MV-4-11 (cell line): ENCODE measurements at regions not wholly inside any gene's neighbourhood (a gene's known extent, or its start where the extent isn't known, plus 50 kb on each side); places are given as distances from the start of the nearest gene placed in this dataset.
A peak's percentile ranks its signal among the peaks of the same experiment; 100 is the strongest.

Source experiments
- DNase-seq: peaks from one replicate; lab custom pipeline; 2025; lab: John Stamatoyannopoulos, UW

- DNase-seq: no peak
These were observed 50.5 kb upstream of the ZNF438 start for GRCh38 chr10:31081937-31082840.

GRCh38 chr10:31083765-31084184 is 52.1 kb upstream of the ZNF438 start:
- DNase-seq: peak; percentile 75

GRCh38 chr10:31087011-31087410 is 55.3 kb upstream of the ZNF438 start:
- DNase-seq: peak; percentile 36

DNA sequence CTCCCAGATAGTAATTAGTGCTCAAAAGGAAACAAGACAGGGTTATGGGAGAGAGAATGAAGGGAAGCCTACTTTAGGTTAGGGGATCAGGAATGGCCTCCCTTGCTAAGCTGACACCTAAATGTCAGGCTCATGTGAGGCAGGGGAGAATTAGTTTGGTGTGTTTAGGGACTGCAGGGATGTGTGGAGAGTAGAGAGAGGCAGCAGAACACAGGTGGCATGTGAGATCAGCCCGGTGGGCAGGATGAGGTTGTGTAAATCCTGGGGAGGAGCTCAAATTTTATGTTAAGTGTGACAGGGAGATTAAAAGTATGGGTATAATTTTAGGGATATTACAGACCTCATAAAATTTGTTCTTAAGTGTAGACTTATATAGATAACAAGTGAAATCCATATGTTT is 56.2 kb upstream of the ZNF438 start:
- no peak for DNase-seq

GRCh38 chr10:31090894-31091607 is 59.4 kb upstream of the ZNF438 start:
- no peak for DNase-seq

- no peak for DNase-seq
These were observed 64.3 kb upstream of the ZNF438 start for GRCh38 chr10:31095677-31096560.

DNA sequence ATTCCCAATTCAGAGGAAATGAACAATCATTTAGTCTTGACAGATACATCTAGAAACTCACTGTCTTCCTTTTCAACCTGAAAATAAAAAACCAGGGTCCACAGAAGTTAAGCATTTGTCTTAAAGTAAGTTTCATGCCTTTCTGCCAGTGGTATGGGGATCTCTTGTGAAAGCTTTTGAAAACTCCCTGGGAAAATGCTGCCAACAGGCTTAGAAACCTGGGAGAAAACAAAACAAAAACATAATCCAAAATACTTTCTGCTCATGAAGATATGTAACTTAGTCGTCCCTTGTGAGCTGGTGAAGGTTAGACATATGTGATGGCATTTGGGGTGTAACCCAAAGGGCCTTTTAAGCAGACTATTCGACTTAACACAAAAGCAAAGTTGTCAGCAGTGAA is 66.4 kb upstream of the ZNF438 start:
- DNase-seq: no peak

DNA sequence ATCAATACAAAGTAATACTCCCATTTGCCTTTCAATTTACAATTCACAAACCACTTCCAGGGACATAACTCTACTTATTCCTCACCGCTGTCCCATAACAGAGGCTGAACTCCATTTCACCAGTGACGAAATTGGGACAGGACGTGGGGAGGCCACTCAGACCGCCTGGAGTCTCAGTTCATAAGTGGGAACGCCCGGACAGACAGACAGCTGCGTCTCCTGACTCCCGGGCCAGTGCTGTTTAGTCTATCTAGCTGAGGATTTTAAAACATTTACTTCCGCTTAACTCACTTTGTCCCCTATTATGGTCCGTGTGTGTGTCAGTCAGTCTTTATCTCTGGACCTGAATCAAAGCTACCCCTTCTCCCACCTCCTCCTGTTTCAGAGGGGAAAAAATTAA is 67.4 kb upstream of the ZNF438 start:
- DNase-seq: no peak

DNA sequence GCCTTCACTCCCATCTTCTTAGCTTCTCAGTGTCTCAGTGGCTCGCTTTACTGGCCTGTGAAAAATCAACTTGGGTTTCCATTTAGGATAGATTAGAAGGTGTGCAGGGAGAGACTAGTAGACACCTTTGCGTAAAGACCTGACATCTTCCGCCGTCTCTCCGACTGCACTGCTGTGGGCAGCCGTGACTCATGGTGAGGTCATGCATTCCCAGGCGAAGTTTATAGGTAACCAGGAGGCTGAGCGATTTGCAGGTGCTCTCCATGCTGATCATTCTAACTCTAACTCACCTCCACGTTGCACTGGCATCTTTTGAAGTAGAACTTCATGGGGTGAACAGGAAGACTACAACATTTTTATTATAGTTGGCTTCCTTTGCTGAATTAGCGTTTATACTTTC is 68.0 kb upstream of the ZNF438 start:
- no peak for DNase-seq

DNA sequence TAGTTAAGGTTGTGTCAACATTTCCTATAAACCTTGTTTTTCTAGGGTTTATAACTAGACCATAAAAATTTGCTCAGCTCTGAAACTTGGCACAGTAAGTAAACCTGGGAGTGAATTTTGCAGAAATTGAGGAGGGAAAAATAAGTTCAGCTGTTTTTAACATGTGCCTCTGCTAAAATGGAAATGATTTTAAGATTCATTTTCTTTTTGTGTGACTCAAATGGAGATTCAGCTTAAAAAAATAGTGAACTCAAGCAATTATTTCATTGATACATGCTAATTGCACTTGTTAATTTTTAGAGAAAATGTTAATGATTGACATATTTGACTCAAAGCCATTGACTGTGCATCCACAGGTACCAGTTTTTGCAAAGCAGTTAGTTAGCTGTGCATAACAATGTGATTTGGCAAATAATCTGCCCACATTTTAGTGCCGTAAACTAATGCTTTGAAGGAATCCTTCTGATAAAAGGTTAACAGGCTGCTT is 68.5 kb upstream of the ZNF438 start:
- no peak for DNase-seq

GRCh38 chr10:31100662-31101061 is 69.0 kb upstream of the ZNF438 start:
- no peak for DNase-seq

GRCh38 chr10:31101123-31101522 is 69.5 kb upstream of the ZNF438 start:
- peak; percentile 17 for DNase-seq

GRCh38 chr10:31102421-31102820 is 70.8 kb upstream of the ZNF438 start:
- no peak for DNase-seq

DNA sequence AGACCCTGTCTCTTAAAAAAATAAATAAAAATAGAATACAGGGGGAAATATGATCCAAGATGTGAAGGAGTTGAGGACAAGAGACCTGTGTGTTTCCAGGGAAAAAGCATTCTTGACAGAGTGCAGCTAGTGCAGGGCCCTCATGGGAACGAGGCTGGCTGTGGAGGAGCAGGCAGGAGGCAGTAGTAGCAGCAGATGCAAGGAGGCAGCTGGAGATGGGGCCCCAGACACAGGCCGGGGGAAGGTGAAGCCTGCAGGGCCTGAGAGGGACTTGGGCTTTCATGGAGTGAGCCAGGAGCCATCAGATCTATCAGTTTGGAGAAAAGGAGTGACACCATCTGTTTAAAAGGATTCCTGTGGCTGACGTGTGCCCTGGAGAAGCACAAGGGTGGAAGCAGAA is 71.4 kb upstream of the ZNF438 start:
- no peak for DNase-seq

GRCh38 chr10:31112961-31113360 is 81.3 kb upstream of the ZNF438 start:
- DNase-seq: no peak

DNA sequence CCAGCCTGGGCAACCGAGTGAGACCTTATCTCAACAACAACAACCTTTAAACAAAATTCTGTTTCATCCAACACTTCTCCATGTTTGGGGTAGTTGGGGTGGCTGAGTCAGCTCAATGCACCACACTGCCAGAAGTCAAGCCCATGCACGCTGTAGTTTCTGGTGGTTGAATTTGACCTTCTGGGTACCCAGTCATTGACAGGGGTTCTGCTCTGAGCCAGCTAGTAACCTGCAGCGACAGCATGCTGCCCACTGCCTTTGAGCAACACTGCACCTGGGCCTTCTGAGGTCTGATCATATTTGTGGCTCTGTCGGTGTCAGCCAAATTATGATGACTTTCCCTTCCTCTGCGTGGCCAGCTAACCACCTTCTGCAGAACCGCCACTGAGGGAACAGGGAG is 84.6 kb upstream of the ZNF438 start:
- peak; percentile 15 for DNase-seq

DNA sequence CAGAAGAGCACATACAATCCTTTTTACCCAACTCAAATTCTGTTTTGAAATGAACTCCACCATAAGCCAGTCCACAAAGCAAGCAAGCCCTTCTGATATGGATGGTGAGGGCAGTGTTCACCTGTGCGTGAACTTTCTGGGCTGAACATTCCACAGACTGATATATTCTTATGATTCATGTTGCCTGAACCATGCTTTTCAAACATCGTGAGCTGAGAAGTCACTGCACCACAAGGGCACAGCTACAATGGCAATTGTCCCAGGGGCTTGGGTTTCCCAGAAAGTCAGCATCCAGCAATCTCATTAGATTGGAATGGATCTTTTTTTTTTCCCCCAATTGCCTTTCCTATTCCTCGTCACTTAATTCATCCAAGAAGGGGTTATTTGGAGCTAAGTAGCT is 86.9 kb upstream of the ZNF438 start:
- no peak for DNase-seq

DNA sequence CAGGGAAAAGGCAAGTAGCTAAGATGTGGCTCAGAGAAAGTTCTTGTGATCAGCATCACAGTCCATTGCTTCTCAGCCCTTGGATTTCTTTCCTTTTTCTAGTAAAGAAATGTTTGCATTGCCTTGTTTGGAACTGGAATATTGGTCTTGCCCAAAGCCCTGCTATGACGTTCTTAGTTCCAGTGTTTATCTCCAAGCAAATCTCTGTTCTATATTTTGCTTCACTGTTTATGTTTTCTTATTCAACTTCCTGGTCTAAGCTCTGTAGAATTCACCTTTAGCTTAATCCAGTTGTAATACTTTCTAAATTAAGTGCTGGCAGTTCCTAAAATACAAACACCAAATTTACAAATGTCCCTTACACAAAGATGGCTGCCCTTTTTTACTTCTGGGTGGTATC is 88.7 kb upstream of the ZNF438 start:
- no peak for DNase-seq

DNA sequence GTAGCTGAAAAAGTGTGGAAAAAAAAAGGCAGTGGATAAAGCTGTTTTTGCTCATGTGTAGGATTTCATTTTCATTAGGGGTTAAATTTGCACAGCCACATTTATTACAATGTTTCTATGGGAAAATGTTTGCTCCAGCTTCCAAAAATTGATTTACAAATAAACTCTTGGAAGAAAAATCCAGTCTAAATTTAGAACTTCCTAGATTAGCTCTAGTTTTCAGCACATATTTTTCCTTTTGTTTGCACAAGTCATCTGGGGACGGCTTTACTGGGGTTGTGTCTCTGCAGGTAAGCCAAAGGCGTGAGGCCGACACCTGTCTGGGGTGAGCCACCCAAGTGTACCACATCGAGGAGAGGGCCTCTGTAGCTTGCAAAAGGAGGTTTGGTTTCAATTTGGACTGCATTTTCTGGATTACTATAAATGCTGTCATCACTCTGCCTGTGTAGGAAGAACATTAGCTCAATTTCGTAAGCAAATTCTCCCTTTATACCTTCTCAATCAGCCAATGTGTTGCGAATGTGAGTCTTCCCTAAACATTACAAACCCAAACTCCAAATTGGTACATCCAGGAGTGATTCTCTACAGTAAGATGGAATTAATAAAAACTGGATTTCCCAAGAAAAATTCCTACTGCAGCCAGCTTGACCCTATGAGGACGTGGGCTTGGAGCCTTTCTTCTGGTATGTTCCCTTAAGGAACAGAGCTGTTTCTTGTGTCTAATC is 89.5 kb upstream of the ZNF438 start:
- DNase-seq: no peak

DNA sequence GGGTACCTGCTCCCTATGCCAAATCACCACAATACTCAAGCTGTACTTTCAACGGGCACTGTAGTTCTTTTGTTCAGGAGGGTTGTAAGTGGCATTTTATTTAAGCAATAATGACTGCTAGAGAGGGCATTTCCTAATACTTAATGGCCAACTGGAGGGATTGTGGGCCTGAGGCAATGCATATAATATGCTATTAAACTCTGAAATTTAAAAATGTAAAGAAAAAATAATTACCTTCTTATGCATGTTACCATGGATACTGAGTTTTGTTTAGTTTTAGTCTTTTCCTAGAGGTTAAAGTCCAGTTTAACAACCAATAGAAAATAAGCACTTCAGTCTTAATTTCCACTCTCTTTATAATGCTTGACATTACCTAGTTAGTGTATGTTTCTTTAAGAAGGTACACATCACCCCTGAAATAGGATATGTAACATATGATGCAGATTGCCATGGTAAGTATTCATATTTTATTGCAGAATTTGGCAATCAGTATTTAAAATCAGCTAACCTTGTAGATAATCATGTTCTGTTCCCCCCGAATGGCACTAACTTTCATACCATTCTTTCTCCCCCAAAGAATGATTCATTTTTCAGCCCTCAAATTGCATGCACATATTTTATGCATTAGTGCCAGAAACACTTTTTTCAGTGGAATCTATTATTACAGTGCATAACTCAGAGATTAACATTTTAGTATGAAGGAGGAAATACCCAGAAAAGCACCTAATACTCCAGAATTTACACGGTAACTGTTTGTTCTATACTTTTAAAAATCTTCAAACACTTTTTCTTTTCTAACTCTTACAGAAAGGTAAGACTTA is 90.3 kb upstream of the ZNF438 start:
- DNase-seq: no peak

GRCh38 chr10:31123946-31124345 is 92.3 kb upstream of the ZNF438 start:
- DNase-seq: no peak
